ENCODE measurements at regions not wholly inside any gene's neighbourhood (a gene's known extent, or its start where the extent isn't known, plus 50 kb on each side); places are given as distances from the start of the nearest gene placed in this dataset.

GRCh38 chr17:73958453-73958852, 245.0 kb upstream of the RPL38 start:
- H3K79me2 ChIP-seq (ENCODE audit: low read length): no peaks in the 10 kb centered on the region
- H2AFZ ChIP-seq (ENCODE audit: low read depth, low read length): no peak overlapping the region
- H3K9ac ChIP-seq (ENCODE audit: low read length): no peak overlapping the region
- H3K9me3 ChIP-seq (ENCODE audit: insufficient read depth, low read length): no peaks in the 10 kb centered on the region
- no peaks in the 10 kb centered on the region for H3K4me1 ChIP-seq (ENCODE audit: low read length)
- no peaks in the 10 kb centered on the region for H4K20me1 ChIP-seq (ENCODE audit: insufficient read depth, low read length)
- no peaks in the 10 kb centered on the region for H3K36me3 ChIP-seq (replicated peaks; ENCODE audit: low read depth, low read length)
- TF ChIP-seq EZH2phosphoT487 (IDR thresholded peaks at IDR 0.05; ENCODE audit: low read depth): no peak
- TF ChIP-seq, protein P1, sequence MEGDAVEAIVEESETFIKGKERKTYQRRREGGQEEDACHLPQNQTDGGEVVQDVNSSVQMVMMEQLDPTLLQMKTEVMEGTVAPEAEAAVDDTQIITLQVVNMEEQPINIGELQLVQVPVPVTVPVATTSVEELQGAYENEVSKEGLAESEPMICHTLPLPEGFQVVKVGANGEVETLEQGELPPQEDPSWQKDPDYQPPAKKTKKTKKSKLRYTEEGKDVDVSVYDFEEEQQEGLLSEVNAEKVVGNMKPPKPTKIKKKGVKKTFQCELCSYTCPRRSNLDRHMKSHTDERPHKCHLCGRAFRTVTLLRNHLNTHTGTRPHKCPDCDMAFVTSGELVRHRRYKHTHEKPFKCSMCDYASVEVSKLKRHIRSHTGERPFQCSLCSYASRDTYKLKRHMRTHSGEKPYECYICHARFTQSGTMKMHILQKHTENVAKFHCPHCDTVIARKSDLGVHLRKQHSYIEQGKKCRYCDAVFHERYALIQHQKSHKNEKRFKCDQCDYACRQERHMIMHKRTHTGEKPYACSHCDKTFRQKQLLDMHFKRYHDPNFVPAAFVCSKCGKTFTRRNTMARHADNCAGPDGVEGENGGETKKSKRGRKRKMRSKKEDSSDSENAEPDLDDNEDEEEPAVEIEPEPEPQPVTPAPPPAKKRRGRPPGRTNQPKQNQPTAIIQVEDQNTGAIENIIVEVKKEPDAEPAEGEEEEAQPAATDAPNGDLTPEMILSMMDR (IDR thresholded peaks at IDR 0.05; ENCODE audit: low read depth, low read length): no peak
- H3K27me3 ChIP-seq (ENCODE audit: low read depth, low read length): peaks cover 3% of the 10 kb centered on the region; the same call in 1 of the 2 replicates
- no peak overlapping the region for H3K27ac ChIP-seq (ENCODE audit: low read length)
- no peak overlapping the region for H3K4me2 ChIP-seq (ENCODE audit: low read length)
- no peak overlapping the region for H3K4me3 ChIP-seq (ENCODE audit: low read length)

GRCh38 chr17:73960469-73960868, 243.0 kb upstream of the RPL38 start:
- Histone ChIP-seq H3K27me3 (ENCODE audit: low read depth, low read length) (peaks cover 3% of the 10 kb centered on the region; the same call in 1 of the 2 replicates), H3K9ac (ENCODE audit: low read length) (no peak overlapping the region), H3K4me1 (ENCODE audit: low read length) (no peaks in the 10 kb centered on the region), H3K4me2 (ENCODE audit: low read length) (no peak overlapping the region), H3K27ac (ENCODE audit: low read length) (no peak overlapping the region), H2AFZ (ENCODE audit: low read depth, low read length) (no peak overlapping the region), H3K36me3 (replicated peaks; ENCODE audit: low read depth, low read length) (no peaks in the 10 kb centered on the region), H3K9me3 (ENCODE audit: insufficient read depth, low read length) (no peaks in the 10 kb centered on the region), H3K79me2 (ENCODE audit: low read length) (no peaks in the 10 kb centered on the region), H3K4me3 (ENCODE audit: low read length) (no peak overlapping the region), H4K20me1 (ENCODE audit: insufficient read depth, low read length) (no peaks in the 10 kb centered on the region)
- TF ChIP-seq EZH2phosphoT487 (IDR thresholded peaks at IDR 0.05; ENCODE audit: low read depth): no peak
- TF ChIP-seq, protein P1 (IDR thresholded peaks at IDR 0.05; ENCODE audit: low read depth, low read length): no peak

GRCh38 chr17:73962308-73962707, 241.2 kb upstream of the RPL38 start:
- H3K79me2 ChIP-seq (ENCODE audit: low read length): no peaks in the 10 kb centered on the region
- H3K27ac ChIP-seq (ENCODE audit: low read length): no peak overlapping the region
- TF ChIP-seq EZH2phosphoT487 (IDR thresholded peaks at IDR 0.05; ENCODE audit: low read depth): no peak
- TF ChIP-seq, protein P1 (IDR thresholded peaks at IDR 0.05; ENCODE audit: low read depth, low read length): no peak
- H3K9ac ChIP-seq (ENCODE audit: low read length): no peak overlapping the region
- H3K27me3 ChIP-seq (ENCODE audit: low read depth, low read length): peaks cover 5% of the 10 kb centered on the region
- no peaks in the 10 kb centered on the region for H3K4me1 ChIP-seq (ENCODE audit: low read length)
- H3K4me3 ChIP-seq (ENCODE audit: low read length): no peak overlapping the region
- H4K20me1 ChIP-seq (ENCODE audit: insufficient read depth, low read length): no peaks in the 10 kb centered on the region
- no peak overlapping the region for H2AFZ ChIP-seq (ENCODE audit: low read depth, low read length)
- H3K9me3 ChIP-seq (ENCODE audit: insufficient read depth, low read length): no peaks in the 10 kb centered on the region
- H3K4me2 ChIP-seq (ENCODE audit: low read length): no peak overlapping the region
- H3K36me3 ChIP-seq (replicated peaks; ENCODE audit: low read depth, low read length): no peaks in the 10 kb centered on the region

DNA sequence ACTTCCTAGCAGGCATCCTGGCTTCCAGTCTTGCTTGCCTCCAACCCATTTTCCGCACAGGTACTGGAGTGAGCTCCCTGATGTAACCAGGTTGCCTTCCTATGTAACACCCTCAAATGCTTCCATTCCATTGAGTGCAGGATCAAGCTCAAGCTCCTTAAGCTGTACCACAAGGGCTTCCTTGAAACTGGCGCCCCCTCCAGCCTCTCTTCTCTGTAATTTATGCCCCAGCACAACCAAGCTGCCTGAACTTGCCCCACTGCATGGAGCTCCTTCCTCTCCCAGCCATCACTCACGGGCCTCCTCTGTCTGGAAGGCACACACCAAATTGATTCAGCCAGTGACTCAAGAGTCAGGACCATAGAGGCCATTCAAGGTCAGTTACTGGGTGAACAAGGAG, 234.8 kb upstream of the RPL38 start:
- peaks cover 34% of the 10 kb centered on the region for H3K27me3 ChIP-seq (ENCODE audit: low read depth, low read length)
- TF ChIP-seq, protein P1 (IDR thresholded peaks at IDR 0.05; ENCODE audit: low read depth, low read length): no peak
- no peak for TF ChIP-seq EZH2phosphoT487 (IDR thresholded peaks at IDR 0.05; ENCODE audit: low read depth)

More for the DNA sequence above, 234.8 kb upstream of the RPL38 start:
- no peak overlapping the region for H3K9ac ChIP-seq (ENCODE audit: low read length)
- no peaks in the 10 kb centered on the region for H3K36me3 ChIP-seq (replicated peaks; ENCODE audit: low read depth, low read length)
- no peak overlapping the region for H3K4me2 ChIP-seq (ENCODE audit: low read length)
- H3K4me3 ChIP-seq (ENCODE audit: low read length): no peak overlapping the region
- no peaks in the 10 kb centered on the region for H3K4me1 ChIP-seq (ENCODE audit: low read length)
- H3K79me2 ChIP-seq (ENCODE audit: low read length): no peaks in the 10 kb centered on the region
- H2AFZ ChIP-seq (ENCODE audit: low read depth, low read length): no peak overlapping the region
- H3K9me3 ChIP-seq (ENCODE audit: insufficient read depth, low read length): no peaks in the 10 kb centered on the region
- H3K27ac ChIP-seq (ENCODE audit: low read length): no peak overlapping the region
- H4K20me1 ChIP-seq (ENCODE audit: insufficient read depth, low read length): no peaks in the 10 kb centered on the region

Measured in OCI-LY3 (cell line).